Spleen (tissue), 11 donors: ENCODE measurements at regions not wholly inside any gene's neighbourhood (a gene's known extent, or its start where the extent isn't known, plus 50 kb on each side); places are given as distances from the start of the nearest gene placed in this dataset.

ENCODE experiments used
- DNase-seq: peaks from one replicate; pipeline ENCODE4 v3.0.0-alpha.2; 2020
- H3K27ac ChIP-seq, 8 donors: fragments of 200-600 bp; sonication (generic) in 7 of 8; 1 replicate in 4 of 8; 2 replicates in 4 of 8; pipeline versions ENCODE4 v1.5.0 to v1.8.0; 2016 to 2021; ENCODE audit warnings: inconsistent platforms in 4 of 8, mild to moderate bottlenecking in 4 of 8, moderate library complexity in 1 of 8
- H3K27me3 ChIP-seq, 7 donors: fragments of 200-600 bp; sonication (generic) in 6 of 7; replicated peaks in 1 of 7; 1 replicate in 4 of 7; 2 replicates in 3 of 7; pipeline versions ENCODE4 v1.5.0 to v1.8.0; 2016 to 2021; ENCODE audit warnings: inconsistent platforms in 3 of 7, mild to moderate bottlenecking in 1 of 7
- H3K36me3 ChIP-seq, 6 donors: fragments of 200-600 bp; sonication (generic) in 5 of 6; 1 replicate in 4 of 6; 2 replicates in 2 of 6; pipeline versions ENCODE4 v1.5.0 to v1.8.0; 2016 to 2021; ENCODE audit warnings: inconsistent platforms in 2 of 6
- H3K4me1 ChIP-seq, 6 donors: fragments of 200-600 bp; sonication (generic) in 5 of 6; 1 replicate in 3 of 6; 2 replicates in 3 of 6; pipeline versions ENCODE4 v1.5.0 to v1.8.0; 2016 to 2021; ENCODE audit warnings: inconsistent platforms in 3 of 6
- H3K4me3 ChIP-seq, 8 donors: fragments of 200-600 bp; sonication (generic) in 7 of 8; 1 replicate in 4 of 8; 2 replicates in 4 of 8; pipeline versions ENCODE4 v1.5.0 to v1.8.0; 2016 to 2021; ENCODE audit warnings: inconsistent platforms in 4 of 8, mild to moderate bottlenecking in 4 of 8, moderate library complexity in 2 of 8
- H3K9me3 ChIP-seq, 8 donors: fragments of 200-600 bp; sonication (generic) in 7 of 8; 1 replicate in 4 of 8; 2 replicates in 4 of 8; pipeline versions ENCODE4 v1.5.0 to v1.8.0; 2016 to 2021; ENCODE audit warnings: inconsistent platforms in 4 of 8
- CTCF ChIP-seq, 11 experiments: fragments of 200-600 bp in 7 of 11; fragments of 450-650 bp in 4 of 11; sonication (generic) in 4 of 11; IDR thresholded peaks in 8 of 11; conservative IDR thresholded peaks in 3 of 11; 1 replicate in 7 of 11; 2 replicates in 4 of 11; pipeline versions ENCODE4 v1.4.0 to v1.8.0; 2016 to 2021; ENCODE audit warnings: antibody characterized with exemption in 11 of 11, inconsistent platforms in 4 of 11, mild to moderate bottlenecking in 1 of 11
- POLR2A ChIP-seq, 3 donors: fragments of 450-650 bp; IDR thresholded peaks; one replicate each; pipeline ENCODE4 v1.5.1; 2017; ENCODE audit warnings: antibody characterized with exemption in 3 of 3, mild to moderate bottlenecking in 1 of 3
- POLR2AphosphoS5 ChIP-seq, 3 donors: sonication (generic); formaldehyde crosslinking; IDR thresholded peaks; one replicate each; pipeline ENCODE4 v1.5.1; 2017; ENCODE audit warnings: antibody characterized with exemption in 3 of 3
- WGBS, 5 donors: extraction: QIAGEN DNeasy Blood & Tissue Kit in 3 of 5; methylation state at CpG; one replicate each; pipeline versions ENCODE4 v1.1.5 to v1.1.7; 2013 to 2018; 5-methylcytosine and 5-hydroxymethylcytosine counted together
- intact Hi-C: fragments of 100-400 bp; cut with DNase I; formaldehyde crosslinking; loops from one replicate; pipeline ENCODE4 v1.15.0; 2023; ENCODE audit warnings: low total_unique reads
- donor health status: healthy with polysubstance abuse.
- donor health status: DM: no; HTN: no; CAD: no; lungs with moderate emphysema.
- donor health status: DM: no; HTN: no; CAD: no.
- donor health status: Bipolar disorder and iron deficiency.
- donor health status: healthy.
- donor health status: DM: no; HTN: no; CAD: no.
- donor health status: DM: yes; HTN: yes; CAD: no.

DNA sequence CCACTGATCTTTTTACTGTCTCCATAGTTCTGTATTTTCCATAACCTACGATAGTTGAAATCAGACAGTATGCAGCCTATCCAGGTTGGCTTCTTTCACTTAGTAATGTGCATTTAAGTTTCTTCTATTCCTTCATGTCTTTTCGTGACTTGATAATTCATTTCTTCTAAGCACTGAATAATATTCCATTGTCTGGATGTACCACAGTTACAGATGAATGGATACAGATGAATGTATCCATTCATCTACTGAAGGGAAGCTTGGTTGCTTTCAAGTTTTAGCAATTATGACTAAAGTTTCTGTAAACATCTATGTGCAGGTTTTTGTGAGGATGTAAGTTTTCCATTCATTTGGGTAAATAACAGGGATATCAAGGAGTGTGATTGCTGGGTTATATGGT is 124.8 kb downstream of the NSUN3 start:
- intact Hi-C loops: no loop called here

GRCh38 chr3:94195381-94195780 is 132.5 kb downstream of the NSUN3 start:
- Histone ChIP-seq H3K27ac (no peak overlapping the region), H3K27me3 (no peaks in the 10 kb centered on the region), H3K36me3 (no peaks in the 10 kb centered on the region), H3K4me3 (no peak overlapping the region), H3K4me1 (no peaks in the 10 kb centered on the region), H3K9me3 (peaks cover 0 to 9% (median 0%) of the 10 kb centered on the region in 8 donors)
- intact Hi-C loops: no loop called here
- TF ChIP-seq POLR2A (IDR thresholded peaks at IDR 0.05) (no peak), CTCF (IDR thresholded peaks at IDR 0.05 in 8 of 11, conservative IDR thresholded peaks at IDR 0.05 in 3 of 11) (no peak)
- DNase-seq: no peak
- WGBS, 5 donors: 76 to 84% (median 80%) methylated on average over 2 of the region's 2 CpGs

More for the DNA sequence above, 124.8 kb downstream of the NSUN3 start:
- Histone ChIP-seq H3K4me3 (no peak overlapping the region), H3K36me3 (no peaks in the 10 kb centered on the region), H3K9me3 (no peaks in the 10 kb centered on the region), H3K4me1 (no peaks in the 10 kb centered on the region), H3K27ac (no peak overlapping the region), H3K27me3 (no peaks in the 10 kb centered on the region)
- WGBS, 5 donors: 80 to 91% (median 83%) methylated on average over 2 of the region's 2 CpGs
- DNase-seq: no peak
- TF ChIP-seq CTCF (IDR thresholded peaks at IDR 0.05 in 8 of 11, conservative IDR thresholded peaks at IDR 0.05 in 3 of 11) (no peak), POLR2A (IDR thresholded peaks at IDR 0.05) (no peak), POLR2AphosphoS5 (IDR thresholded peaks at IDR 0.05) (no peak)

GRCh38 chr3:94206291-94206690 is 143.4 kb downstream of the NSUN3 start:
- H3K27me3 ChIP-seq: peaks cover 0 to 8% (median 0%) of the 10 kb centered on the region in 7 donors
- TF ChIP-seq POLR2A (IDR thresholded peaks at IDR 0.05) (no peak), CTCF (IDR thresholded peaks at IDR 0.05 in 8 of 11, conservative IDR thresholded peaks at IDR 0.05 in 3 of 11) (no peak), POLR2AphosphoS5 (IDR thresholded peaks at IDR 0.05) (no peak)
- DNase-seq: no peak
- no peaks in the 10 kb centered on the region for H3K9me3 ChIP-seq
- H3K4me1 ChIP-seq: no peaks in the 10 kb centered on the region
- no peak overlapping the region for H3K27ac ChIP-seq
- 81 to 96% (median 92%) methylated on average over 2 of the region's 2 CpGs for WGBS, 5 donors
- intact Hi-C loops: no loop called here
- H3K4me3 ChIP-seq: no peak overlapping the region
- H3K36me3 ChIP-seq: no peaks in the 10 kb centered on the region

GRCh38 chr3:94210256-94210655 is 147.4 kb downstream of the NSUN3 start:
- no peak for TF ChIP-seq POLR2A (IDR thresholded peaks at IDR 0.05)
- Histone ChIP-seq H3K4me3 (no peak overlapping the region), H3K27me3 (no peaks in the 10 kb centered on the region), H3K9me3 (no peaks in the 10 kb centered on the region), H3K36me3 (no peaks in the 10 kb centered on the region), H3K27ac (no peak overlapping the region), H3K4me1 (no peaks in the 10 kb centered on the region)
- intact Hi-C loops: no loop called here
- WGBS, 5 donors: 80 to 98% (median 87%) methylated on average over 1 of the region's 1 CpG
- no peak for DNase-seq

- intact Hi-C loops: no loop called here
- TF ChIP-seq POLR2A (IDR thresholded peaks at IDR 0.05) (no peak), CTCF (IDR thresholded peaks at IDR 0.05 in 8 of 11, conservative IDR thresholded peaks at IDR 0.05 in 3 of 11) (no peak), POLR2AphosphoS5 (IDR thresholded peaks at IDR 0.05) (no peak)
Measured at GRCh38 chr3:94217406-94217805, 154.5 kb downstream of the NSUN3 start.

More at GRCh38 chr3:94217406-94217805, 154.5 kb downstream of the NSUN3 start:
- H3K27ac ChIP-seq: no peak overlapping the region
- peaks cover 0 to 11% (median 7%) of the 10 kb centered on the region in 8 donors for H3K9me3 ChIP-seq
- no peak for DNase-seq
- H3K4me1 ChIP-seq: no peaks in the 10 kb centered on the region
- H3K36me3 ChIP-seq: no peaks in the 10 kb centered on the region
- WGBS, 5 donors: 62 to 83% (median 72%) methylated on average over 4 of the region's 4 CpGs
- H3K27me3 ChIP-seq: no peaks in the 10 kb centered on the region
- no peak overlapping the region for H3K4me3 ChIP-seq
